Upper lobe of right lung (tissue), 1 donor: ENCODE measurements at regions not wholly inside any gene's neighbourhood (a gene's known extent, or its start where the extent isn't known, plus 50 kb on each side); places are given as distances from the start of the nearest gene placed in this dataset.

Experiments
- ATAC-seq: fragments of 200-7000 bp; cut with Tn5 transposase; one replicate; pipeline ENCODE4 v1.9.1; 2020; ENCODE audit warnings: mild to moderate bottlenecking, moderate library complexity
- DNase-seq: peaks from one replicate; pipeline ENCODE4 v3.0.0-alpha.2; 2020
- H3K27ac ChIP-seq: fragments of 200-600 bp; one replicate; pipeline ENCODE4 v1.8.0; 2022
- H3K27me3 ChIP-seq: fragments of 200-600 bp; one replicate; pipeline ENCODE4 v1.8.0; 2022; ENCODE audit warnings: mild to moderate bottlenecking
- H3K36me3 ChIP-seq: fragments of 200-600 bp; one replicate; pipeline ENCODE4 v1.8.0; 2022
- H3K4me1 ChIP-seq: fragments of 200-600 bp; one replicate; pipeline ENCODE4 v1.8.0; 2022
- H3K4me3 ChIP-seq: fragments of 200-600 bp; one replicate; pipeline ENCODE4 v1.8.0; 2022; ENCODE audit warnings: mild to moderate bottlenecking
- H3K9me3 ChIP-seq: fragments of 200-600 bp; one replicate; pipeline ENCODE4 v1.8.0; 2022
- intact Hi-C: fragments of 100-400 bp; cut with DNase I; formaldehyde crosslinking; loops from one replicate; pipeline ENCODE4 v1.11.0; 2022
- TF ChIP-seq, protein P1 (sequence below): fragments of 200-600 bp; IDR thresholded peaks from one replicate; pipeline ENCODE4 v1.8.0; 2022; ENCODE audit warnings: antibody characterized with exemption
- donor health status: DM: no; HTN: yes; CAD: no; lungs with severe emphysema.

DNA sequence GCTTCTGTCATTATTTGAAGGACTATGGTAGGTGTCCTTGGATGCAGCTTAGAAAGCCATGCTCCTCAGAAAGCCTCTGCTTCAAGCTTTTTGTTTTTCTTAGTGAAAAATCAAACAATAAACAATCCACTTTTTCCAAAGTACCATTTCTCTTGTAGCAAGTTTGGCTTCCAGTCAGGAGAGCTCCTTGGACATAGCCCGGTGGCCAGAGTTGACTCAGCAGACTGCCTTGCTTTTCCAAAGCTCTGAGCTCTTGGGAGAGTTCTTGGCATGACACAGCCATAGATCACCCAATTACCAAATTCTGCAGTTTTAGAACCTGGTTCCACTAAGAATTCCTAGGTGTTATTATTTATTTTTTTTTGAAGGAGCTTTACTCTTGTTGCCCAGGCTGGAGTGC is 189.4 kb upstream of the MTPN start:
- DNase-seq (no peak), ATAC-seq (no peak)
- Histone ChIP-seq H3K36me3 (no peaks in the 10 kb centered on the region), H3K9me3 (no peaks in the 10 kb centered on the region), H3K27ac (no peak overlapping the region), H3K4me3 (no peak overlapping the region), H3K4me1 (no peaks in the 10 kb centered on the region), H3K27me3 (no peaks in the 10 kb centered on the region)
- intact Hi-C loops, result no loop called here
- TF ChIP-seq, protein P1, sequence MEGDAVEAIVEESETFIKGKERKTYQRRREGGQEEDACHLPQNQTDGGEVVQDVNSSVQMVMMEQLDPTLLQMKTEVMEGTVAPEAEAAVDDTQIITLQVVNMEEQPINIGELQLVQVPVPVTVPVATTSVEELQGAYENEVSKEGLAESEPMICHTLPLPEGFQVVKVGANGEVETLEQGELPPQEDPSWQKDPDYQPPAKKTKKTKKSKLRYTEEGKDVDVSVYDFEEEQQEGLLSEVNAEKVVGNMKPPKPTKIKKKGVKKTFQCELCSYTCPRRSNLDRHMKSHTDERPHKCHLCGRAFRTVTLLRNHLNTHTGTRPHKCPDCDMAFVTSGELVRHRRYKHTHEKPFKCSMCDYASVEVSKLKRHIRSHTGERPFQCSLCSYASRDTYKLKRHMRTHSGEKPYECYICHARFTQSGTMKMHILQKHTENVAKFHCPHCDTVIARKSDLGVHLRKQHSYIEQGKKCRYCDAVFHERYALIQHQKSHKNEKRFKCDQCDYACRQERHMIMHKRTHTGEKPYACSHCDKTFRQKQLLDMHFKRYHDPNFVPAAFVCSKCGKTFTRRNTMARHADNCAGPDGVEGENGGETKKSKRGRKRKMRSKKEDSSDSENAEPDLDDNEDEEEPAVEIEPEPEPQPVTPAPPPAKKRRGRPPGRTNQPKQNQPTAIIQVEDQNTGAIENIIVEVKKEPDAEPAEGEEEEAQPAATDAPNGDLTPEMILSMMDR, result no peak

- TF ChIP-seq, protein P1, result no peak
These were observed 186.2 kb upstream of the MTPN start for GRCh38 chr7:136163340-136163801.

GRCh38 chr7:136150311-136150710 is 173.2 kb upstream of the MTPN start:
- ATAC-seq (no peak), DNase-seq (no peak)
- Histone ChIP-seq H3K27ac (no peak overlapping the region), H3K9me3 (no peaks in the 10 kb centered on the region), H3K4me3 (no peak overlapping the region), H3K4me1 (no peaks in the 10 kb centered on the region), H3K36me3 (no peaks in the 10 kb centered on the region), H3K27me3 (no peaks in the 10 kb centered on the region)
- TF ChIP-seq, protein P1, result no peak
- intact Hi-C loops, result no loop called here

More at GRCh38 chr7:136163340-136163801, 186.2 kb upstream of the MTPN start:
- ATAC-seq (no peak), DNase-seq (no peak)
- Histone ChIP-seq H3K9me3 (no peaks in the 10 kb centered on the region), H3K27ac (no peak overlapping the region), H3K36me3 (no peaks in the 10 kb centered on the region), H3K4me1 (no peaks in the 10 kb centered on the region), H3K4me3 (no peak overlapping the region), H3K27me3 (no peaks in the 10 kb centered on the region)
- intact Hi-C loops, result no loop called here

DNA sequence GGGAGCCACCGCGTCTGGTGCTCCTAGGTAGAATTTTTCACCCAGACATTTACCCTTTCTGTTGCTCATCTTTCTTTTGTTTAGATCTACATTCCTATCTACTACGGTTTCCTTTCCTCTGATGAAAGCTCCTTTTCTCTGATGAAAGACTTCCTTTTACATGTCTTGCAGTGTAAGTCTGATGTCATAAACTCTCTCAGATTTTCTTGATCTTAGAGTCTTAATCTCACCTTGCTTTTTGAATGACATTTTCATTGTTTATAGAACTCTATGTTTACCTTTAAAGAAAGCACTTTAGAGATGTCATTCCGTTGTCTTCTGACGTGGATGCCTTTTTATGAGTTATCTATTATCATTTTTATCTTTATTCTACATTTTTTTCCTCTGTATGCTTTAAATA is 171.8 kb upstream of the MTPN start:
- intact Hi-C loops, result no loop called here
- no peaks in the 10 kb centered on the region for H3K9me3 ChIP-seq
- TF ChIP-seq, protein P1, result no peak

GRCh38 chr7:136146925-136147324 is 169.8 kb upstream of the MTPN start:
- intact Hi-C loops, result no loop called here
- ATAC-seq (no peak), DNase-seq (no peak)
- TF ChIP-seq, protein P1, result no peak
- no peak overlapping the region for H3K27ac ChIP-seq
- H3K36me3 ChIP-seq, result no peaks in the 10 kb centered on the region
- no peaks in the 10 kb centered on the region for H3K4me1 ChIP-seq
- no peaks in the 10 kb centered on the region for H3K27me3 ChIP-seq
- H3K9me3 ChIP-seq, result no peaks in the 10 kb centered on the region
- no peak overlapping the region for H3K4me3 ChIP-seq

More for the DNA sequence above, 171.8 kb upstream of the MTPN start:
- H3K4me1 ChIP-seq, result no peaks in the 10 kb centered on the region
- H3K4me3 ChIP-seq, result no peak overlapping the region
- no peaks in the 10 kb centered on the region for H3K27me3 ChIP-seq
- no peak overlapping the region for H3K27ac ChIP-seq
- no peaks in the 10 kb centered on the region for H3K36me3 ChIP-seq
- ATAC-seq (no peak), DNase-seq (no peak)

- H3K9me3 ChIP-seq, result no peaks in the 10 kb centered on the region
- intact Hi-C loops, result no loop called here
- DNase-seq (no peak), ATAC-seq (no peak)
- no peak overlapping the region for H3K27ac ChIP-seq
- no peaks in the 10 kb centered on the region for H3K4me1 ChIP-seq
- no peak overlapping the region for H3K4me3 ChIP-seq
- no peaks in the 10 kb centered on the region for H3K36me3 ChIP-seq
- H3K27me3 ChIP-seq, result no peaks in the 10 kb centered on the region
- TF ChIP-seq, protein P1, result no peak
These were observed 167.0 kb upstream of the MTPN start for GRCh38 chr7:136144182-136144581.
